HG03159 (cell line): ENCODE measurements at regions not wholly inside any gene's neighbourhood (a gene's known extent, or its start where the extent isn't known, plus 50 kb on each side); places are given as distances from the start of the nearest gene placed in this dataset.

Experiments
- ATAC-seq: cut with Tn5 transposase; IDR thresholded peaks from one replicate; pipeline ENCODE4 v1.9.1; 2021; ENCODE audit warnings: mild to moderate bottlenecking, moderate library complexity; ENCODE audit not compliant: unreplicated experiment

GRCh38 chr3:152945556-152945955 is 110.6 kb downstream of the P2RY1 start:
- no peak for ATAC-seq

GRCh38 chr3:152957491-152957890 is 122.6 kb downstream of the P2RY1 start:
- ATAC-seq: no peak

- no peak for ATAC-seq
Observed at GRCh38 chr3:152959307-152959706, 124.4 kb downstream of the P2RY1 start.

- no peak for ATAC-seq
Observed at GRCh38 chr3:152960684-152961083, 125.8 kb downstream of the P2RY1 start.

GRCh38 chr3:152961323-152961722 is 126.4 kb downstream of the P2RY1 start:
- ATAC-seq: no peak

GRCh38 chr3:152964911-152965609 is 130.1 kb downstream of the P2RY1 start:
- no peak for ATAC-seq

GRCh38 chr3:152968388-152969024 is 133.6 kb downstream of the P2RY1 start:
- no peak for ATAC-seq

- ATAC-seq: no peak
Observed at GRCh38 chr3:152969557-152970300, 134.8 kb downstream of the P2RY1 start.

GRCh38 chr3:152970851-152971250 is 135.9 kb downstream of the P2RY1 start:
- no peak for ATAC-seq

GRCh38 chr3:152971880-152972279 is 136.9 kb downstream of the P2RY1 start:
- ATAC-seq: no peak

GRCh38 chr3:152973575-152973974 is 138.6 kb downstream of the P2RY1 start:
- ATAC-seq: no peak

GRCh38 chr3:152976239-152976638 is 141.3 kb downstream of the P2RY1 start:
- ATAC-seq: no peak

GRCh38 chr3:152977366-152977765 is 142.4 kb downstream of the P2RY1 start:
- no peak for ATAC-seq

- ATAC-seq: no peak
Observed at GRCh38 chr3:152978152-152978551, 143.2 kb downstream of the P2RY1 start.

GRCh38 chr3:152997526-152997925 is 162.6 kb downstream of the P2RY1 start:
- no peak for ATAC-seq

- ATAC-seq: no peak
Observed at GRCh38 chr3:152998591-152998990, 163.4 kb upstream of the RAP2B start.

- no peak for ATAC-seq
Observed at GRCh38 chr3:153000325-153000724, 161.7 kb upstream of the RAP2B start.

- ATAC-seq: no peak
Observed at GRCh38 chr3:153001210-153002078, 160.6 kb upstream of the RAP2B start.

- ATAC-seq: no peak
Observed at GRCh38 chr3:153003441-153003840, 158.6 kb upstream of the RAP2B start.

- ATAC-seq: no peak
Observed at GRCh38 chr3:153003862-153004261, 158.2 kb upstream of the RAP2B start.

- no peak for ATAC-seq
Observed at GRCh38 chr3:153008226-153008625, 153.8 kb upstream of the RAP2B start.
